GM12878 (cell line): ENCODE measurements at regions not wholly inside any gene's neighbourhood (a gene's known extent, or its start where the extent isn't known, plus 50 kb on each side); places are given as distances from the start of the nearest gene placed in this dataset.

ENCODE experiments used
- CBX5 ChIP-seq: sonication (generic); IDR thresholded peaks from 2 replicates; pipeline ENCODE4 v1.6.1; 2016; ENCODE audit warnings: low read depth, moderate library complexity, mild to moderate bottlenecking, inconsistent platforms
- KLF5 ChIP-seq: fragments of 450-650 bp; IDR thresholded peaks from 2 replicates; pipeline ENCODE4 v1.6.1; 2014; ENCODE audit warnings: mild to moderate bottlenecking; ENCODE audit not compliant: partially characterized antibody
- MTA2 ChIP-seq: fragments of 450-650 bp; IDR thresholded peaks from 2 replicates; pipeline ENCODE4 v1.6.1; 2016; ENCODE audit warnings: low read depth, mild to moderate bottlenecking, moderate library complexity
- NFXL1 ChIP-seq: fragments of 450-650 bp; IDR thresholded peaks from 2 replicates; pipeline ENCODE4 v1.6.1; 2017; ENCODE audit warnings: antibody characterized with exemption, mild to moderate bottlenecking, borderline replicate concordance
- POU2F2 ChIP-seq: IDR thresholded peaks from 3 replicates; pipeline ENCODE4 v1.6.1; 2011; ENCODE audit warnings: low read depth, mild to moderate bottlenecking, low read length, borderline replicate concordance
- SIX5 ChIP-seq: IDR thresholded peaks from 2 replicates; pipeline ENCODE4 v1.6.1; 2011; ENCODE audit warnings: mild to moderate bottlenecking, low read depth, low read length, moderate library complexity; ENCODE audit not compliant: severe bottlenecking
- SP1 ChIP-seq: IDR thresholded peaks from one replicate; pipeline ENCODE4 v1.6.1; 2011; ENCODE audit warnings: low read depth, low read length
- STAT1 ChIP-seq: fragments of 450-650 bp; conservative IDR thresholded peaks from 2 replicates; pipeline ENCODE4 v1.6.1; 2014; ENCODE audit warnings: antibody characterized with exemption, mild to moderate bottlenecking
- ZNF592 ChIP-seq: fragments of 450-650 bp; IDR thresholded peaks from 2 replicates; pipeline ENCODE4 v1.6.1; 2017; ENCODE audit warnings: mild to moderate bottlenecking, moderate library complexity
- ZNF622 ChIP-seq: fragments of 450-650 bp; IDR thresholded peaks from 2 replicates; pipeline ENCODE4 v1.6.1; 2017; ENCODE audit warnings: mild to moderate bottlenecking, inconsistent platforms
- TF ChIP-seq, protein P1 (sequence below): fragments of 450-650 bp; IDR thresholded peaks from 2 replicates; pipeline ENCODE4 v1.6.1; 2018; ENCODE audit warnings: mild to moderate bottlenecking, low read depth, moderate library complexity; ENCODE audit not compliant: partially characterized antibody
- TF ChIP-seq, protein P2 (sequence below): IDR thresholded peaks from 2 replicates; pipeline ENCODE4 v1.6.1; 2012; ENCODE audit warnings: mild to moderate bottlenecking, low read depth, low read length
- TF ChIP-seq, protein P3 (sequence below): fragments of 450-650 bp; IDR thresholded peaks from 2 replicates; pipeline ENCODE4 v1.6.1; 2016; ENCODE audit warnings: mild to moderate bottlenecking
- TF ChIP-seq, protein P4 (sequence below): fragments of 450-650 bp; IDR thresholded peaks from 2 replicates; pipeline ENCODE4 v1.6.1; 2017; ENCODE audit warnings: mild to moderate bottlenecking

GRCh38 chr14:71430678-71431376 is 501.4 kb upstream of the RGS6 start (continued):
- TF ChIP-seq SP1 (no peak), POU2F2 (no peak; the same call in 2 of the 3 replicates), ZNF622 (no peak), CBX5 (no peak), MTA2 (peak; percentile 72), SIX5 (no peak), ZNF592 (no peak), STAT1 (no peak), KLF5 (no peak), NFXL1 (no peak)
- TF ChIP-seq, protein P1, sequence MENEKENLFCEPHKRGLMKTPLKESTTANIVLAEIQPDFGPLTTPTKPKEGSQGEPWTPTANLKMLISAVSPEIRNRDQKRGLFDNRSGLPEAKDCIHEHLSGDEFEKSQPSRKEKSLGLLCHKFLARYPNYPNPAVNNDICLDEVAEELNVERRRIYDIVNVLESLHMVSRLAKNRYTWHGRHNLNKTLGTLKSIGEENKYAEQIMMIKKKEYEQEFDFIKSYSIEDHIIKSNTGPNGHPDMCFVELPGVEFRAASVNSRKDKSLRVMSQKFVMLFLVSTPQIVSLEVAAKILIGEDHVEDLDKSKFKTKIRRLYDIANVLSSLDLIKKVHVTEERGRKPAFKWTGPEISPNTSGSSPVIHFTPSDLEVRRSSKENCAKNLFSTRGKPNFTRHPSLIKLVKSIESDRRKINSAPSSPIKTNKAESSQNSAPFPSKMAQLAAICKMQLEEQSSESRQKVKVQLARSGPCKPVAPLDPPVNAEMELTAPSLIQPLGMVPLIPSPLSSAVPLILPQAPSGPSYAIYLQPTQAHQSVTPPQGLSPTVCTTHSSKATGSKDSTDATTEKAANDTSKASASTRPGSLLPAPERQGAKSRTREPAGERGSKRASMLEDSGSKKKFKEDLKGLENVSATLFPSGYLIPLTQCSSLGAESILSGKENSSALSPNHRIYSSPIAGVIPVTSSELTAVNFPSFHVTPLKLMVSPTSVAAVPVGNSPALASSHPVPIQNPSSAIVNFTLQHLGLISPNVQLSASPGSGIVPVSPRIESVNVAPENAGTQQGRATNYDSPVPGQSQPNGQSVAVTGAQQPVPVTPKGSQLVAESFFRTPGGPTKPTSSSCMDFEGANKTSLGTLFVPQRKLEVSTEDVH: no peak
- TF ChIP-seq, protein P2, sequence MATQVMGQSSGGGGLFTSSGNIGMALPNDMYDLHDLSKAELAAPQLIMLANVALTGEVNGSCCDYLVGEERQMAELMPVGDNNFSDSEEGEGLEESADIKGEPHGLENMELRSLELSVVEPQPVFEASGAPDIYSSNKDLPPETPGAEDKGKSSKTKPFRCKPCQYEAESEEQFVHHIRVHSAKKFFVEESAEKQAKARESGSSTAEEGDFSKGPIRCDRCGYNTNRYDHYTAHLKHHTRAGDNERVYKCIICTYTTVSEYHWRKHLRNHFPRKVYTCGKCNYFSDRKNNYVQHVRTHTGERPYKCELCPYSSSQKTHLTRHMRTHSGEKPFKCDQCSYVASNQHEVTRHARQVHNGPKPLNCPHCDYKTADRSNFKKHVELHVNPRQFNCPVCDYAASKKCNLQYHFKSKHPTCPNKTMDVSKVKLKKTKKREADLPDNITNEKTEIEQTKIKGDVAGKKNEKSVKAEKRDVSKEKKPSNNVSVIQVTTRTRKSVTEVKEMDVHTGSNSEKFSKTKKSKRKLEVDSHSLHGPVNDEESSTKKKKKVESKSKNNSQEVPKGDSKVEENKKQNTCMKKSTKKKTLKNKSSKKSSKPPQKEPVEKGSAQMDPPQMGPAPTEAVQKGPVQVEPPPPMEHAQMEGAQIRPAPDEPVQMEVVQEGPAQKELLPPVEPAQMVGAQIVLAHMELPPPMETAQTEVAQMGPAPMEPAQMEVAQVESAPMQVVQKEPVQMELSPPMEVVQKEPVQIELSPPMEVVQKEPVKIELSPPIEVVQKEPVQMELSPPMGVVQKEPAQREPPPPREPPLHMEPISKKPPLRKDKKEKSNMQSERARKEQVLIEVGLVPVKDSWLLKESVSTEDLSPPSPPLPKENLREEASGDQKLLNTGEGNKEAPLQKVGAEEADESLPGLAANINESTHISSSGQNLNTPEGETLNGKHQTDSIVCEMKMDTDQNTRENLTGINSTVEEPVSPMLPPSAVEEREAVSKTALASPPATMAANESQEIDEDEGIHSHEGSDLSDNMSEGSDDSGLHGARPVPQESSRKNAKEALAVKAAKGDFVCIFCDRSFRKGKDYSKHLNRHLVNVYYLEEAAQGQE: no peak
- TF ChIP-seq, protein P3, sequence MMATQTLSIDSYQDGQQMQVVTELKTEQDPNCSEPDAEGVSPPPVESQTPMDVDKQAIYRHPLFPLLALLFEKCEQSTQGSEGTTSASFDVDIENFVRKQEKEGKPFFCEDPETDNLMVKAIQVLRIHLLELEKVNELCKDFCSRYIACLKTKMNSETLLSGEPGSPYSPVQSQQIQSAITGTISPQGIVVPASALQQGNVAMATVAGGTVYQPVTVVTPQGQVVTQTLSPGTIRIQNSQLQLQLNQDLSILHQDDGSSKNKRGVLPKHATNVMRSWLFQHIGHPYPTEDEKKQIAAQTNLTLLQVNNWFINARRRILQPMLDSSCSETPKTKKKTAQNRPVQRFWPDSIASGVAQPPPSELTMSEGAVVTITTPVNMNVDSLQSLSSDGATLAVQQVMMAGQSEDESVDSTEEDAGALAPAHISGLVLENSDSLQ: 0 out of 2 replicates have a peak, but pooled peaks have one; percentile 44
- TF ChIP-seq, protein P4, sequence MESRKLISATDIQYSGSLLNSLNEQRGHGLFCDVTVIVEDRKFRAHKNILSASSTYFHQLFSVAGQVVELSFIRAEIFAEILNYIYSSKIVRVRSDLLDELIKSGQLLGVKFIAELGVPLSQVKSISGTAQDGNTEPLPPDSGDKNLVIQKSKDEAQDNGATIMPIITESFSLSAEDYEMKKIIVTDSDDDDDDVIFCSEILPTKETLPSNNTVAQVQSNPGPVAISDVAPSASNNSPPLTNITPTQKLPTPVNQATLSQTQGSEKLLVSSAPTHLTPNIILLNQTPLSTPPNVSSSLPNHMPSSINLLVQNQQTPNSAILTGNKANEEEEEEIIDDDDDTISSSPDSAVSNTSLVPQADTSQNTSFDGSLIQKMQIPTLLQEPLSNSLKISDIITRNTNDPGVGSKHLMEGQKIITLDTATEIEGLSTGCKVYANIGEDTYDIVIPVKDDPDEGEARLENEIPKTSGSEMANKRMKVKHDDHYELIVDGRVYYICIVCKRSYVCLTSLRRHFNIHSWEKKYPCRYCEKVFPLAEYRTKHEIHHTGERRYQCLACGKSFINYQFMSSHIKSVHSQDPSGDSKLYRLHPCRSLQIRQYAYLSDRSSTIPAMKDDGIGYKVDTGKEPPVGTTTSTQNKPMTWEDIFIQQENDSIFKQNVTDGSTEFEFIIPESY: no peak
